GM23338 (cell line): ENCODE measurements at regions not wholly inside any gene's neighbourhood (a gene's known extent, or its start where the extent isn't known, plus 50 kb on each side); places are given as distances from the start of the nearest gene placed in this dataset.

ENCODE experiments used
- ATAC-seq: fragments of 200-7000 bp; cut with Tn5 transposase; 3 replicates; pipeline ENCODE4 v1.9.1; 2020
- DNase-seq: peaks from one replicate; pipeline ENCODE4 v3.0.0-alpha.2; 2015; ENCODE audit warnings: low spot score
- H2AFZ ChIP-seq: fragments of 200-600 bp; sonication (generic); 2 replicates; pipeline ENCODE4 v1.8.0; 2016; ENCODE audit warnings: antibody characterized with exemption, mild to moderate bottlenecking, moderate library complexity
- H3F3A ChIP-seq: fragments of 200-600 bp; sonication (generic); replicated peaks from 2 replicates; pipeline ENCODE4 v1.8.0; 2017; ENCODE audit warnings: antibody characterized with exemption, mixed run types, low read depth
- H3K27ac ChIP-seq: fragments of 200-600 bp; sonication (generic); 2 replicates; pipeline ENCODE4 v1.6.1; 2016; ENCODE audit warnings: low read depth
- H3K27me3 ChIP-seq: fragments of 200-600 bp; sonication (generic); 2 replicates; pipeline ENCODE4 v1.8.0; 2016; ENCODE audit warnings: mild to moderate bottlenecking, mixed run types, moderate library complexity; ENCODE audit not compliant: insufficient read depth
- H3K36me3 ChIP-seq: fragments of 200-600 bp; sonication (generic); 2 replicates; pipeline ENCODE4 v1.8.0; 2016; ENCODE audit warnings: mild to moderate bottlenecking; ENCODE audit not compliant: insufficient read depth
- H3K4me1 ChIP-seq: fragments of 200-600 bp; sonication (generic); 2 replicates; pipeline ENCODE4 v1.8.0; 2016; ENCODE audit warnings: mild to moderate bottlenecking, moderate library complexity; ENCODE audit not compliant: insufficient read depth
- H3K4me2 ChIP-seq: fragments of 200-600 bp; sonication (generic); 2 replicates; pipeline ENCODE4 v1.7.1; 2017; ENCODE audit warnings: mixed run types
- H3K4me3 ChIP-seq: fragments of 200-600 bp; sonication (generic); 2 replicates; pipeline ENCODE4 v1.6.1; 2016; ENCODE audit warnings: mixed run types
- H3K79me2 ChIP-seq: fragments of 200-600 bp; sonication (generic); replicated peaks from 2 replicates; pipeline ENCODE4 v1.8.0; 2017; ENCODE audit warnings: mild to moderate bottlenecking; ENCODE audit not compliant: insufficient read depth
- H3K9me2 ChIP-seq: fragments of 200-600 bp; sonication (generic); 2 replicates; pipeline ENCODE4 v1.8.0; 2017; ENCODE audit not compliant: insufficient read depth
- H4K20me1 ChIP-seq: fragments of 200-600 bp; sonication (generic); replicated peaks from 2 replicates; pipeline ENCODE4 v1.8.0; 2017; ENCODE audit warnings: mild to moderate bottlenecking; ENCODE audit not compliant: insufficient read depth
- H3K27ac Mint-ChIP-seq: 2 replicates; pipeline ENCODE4 v1.8.0; 2020; ENCODE audit warnings: inconsistent platforms, mild to moderate bottlenecking, moderate library complexity, mixed read lengths
- H3K27me3 Mint-ChIP-seq: 3 replicates; pipeline ENCODE4 v1.8.0; 2022; ENCODE audit warnings: low read depth, mild to moderate bottlenecking, moderate library complexity, mixed read lengths, inconsistent platforms; ENCODE audit not compliant: insufficient read depth, poor library complexity
- H3K36me3 Mint-ChIP-seq: 3 replicates; pipeline ENCODE4 v1.8.0; 2021; ENCODE audit warnings: low read depth, mild to moderate bottlenecking, inconsistent platforms, moderate library complexity, mixed read lengths
- H3K4me1 Mint-ChIP-seq: 3 replicates; pipeline ENCODE4 v1.8.0; 2020; ENCODE audit warnings: mild to moderate bottlenecking, inconsistent platforms, mixed read lengths
- H3K4me3 Mint-ChIP-seq: 3 replicates; pipeline ENCODE4 v1.8.0; 2021; ENCODE audit warnings: moderate library complexity, mild to moderate bottlenecking, inconsistent platforms, mixed read lengths
- H3K9me3 Mint-ChIP-seq: 3 replicates; pipeline ENCODE4 v1.8.0; 2020; ENCODE audit warnings: moderate library complexity, mild to moderate bottlenecking, inconsistent platforms, mixed read lengths
- CTCF ChIP-seq, 2 experiments: fragments of 200-600 bp in 1 of 2; sonication (generic) in 1 of 2; conservative IDR thresholded peaks; 2 replicates each; pipeline versions ENCODE4 v1.5.1 to v1.6.1; 2016 to 2017; ENCODE audit warnings: antibody characterized with exemption in 2 of 2, low read depth in 2 of 2, mild to moderate bottlenecking in 2 of 2, moderate library complexity in 1 of 2
- ETS1 ChIP-seq: IDR thresholded peaks from 2 replicates; pipeline ENCODE4 v1.6.1; 2016; ENCODE audit warnings: antibody characterized with exemption
- EZH2 ChIP-seq: fragments of 200-600 bp; sonication (generic); IDR thresholded peaks from one replicate; pipeline ENCODE4 v1.8.0; 2017; ENCODE audit warnings: antibody characterized with exemption, mild to moderate bottlenecking, low read depth; ENCODE audit not compliant: unreplicated experiment
- EZH2phosphoT487 ChIP-seq: fragments of 200-600 bp; sonication (generic); IDR thresholded peaks from one replicate; pipeline ENCODE4 v1.8.1; 2018; ENCODE audit warnings: antibody characterized with exemption; ENCODE audit not compliant: unreplicated experiment
- JUNB ChIP-seq: IDR thresholded peaks from one replicate; pipeline ENCODE4 v1.6.1; 2016; ENCODE audit warnings: antibody characterized with exemption; ENCODE audit not compliant: unreplicated experiment
- NANOG ChIP-seq: IDR thresholded peaks from 2 replicates; pipeline ENCODE4 v1.6.1; 2016; ENCODE audit warnings: antibody characterized with exemption, borderline replicate concordance
- STAT1 ChIP-seq: IDR thresholded peaks from one replicate; pipeline ENCODE4 v1.6.1; 2016; ENCODE audit warnings: antibody characterized with exemption; ENCODE audit not compliant: unreplicated experiment
- ZNF331 ChIP-seq: fragments of 250-450 bp; sonication (Bioruptor Pico); IDR thresholded peaks from 2 replicates; pipeline ENCODE4 v1.5.0; 2020; ENCODE audit warnings: low read depth, mild to moderate bottlenecking, moderate library complexity
- TF ChIP-seq, protein P1 (sequence below): IDR thresholded peaks from one replicate; pipeline ENCODE4 v1.6.1; 2018; ENCODE audit warnings: antibody characterized with exemption; ENCODE audit not compliant: unreplicated experiment

DNA sequence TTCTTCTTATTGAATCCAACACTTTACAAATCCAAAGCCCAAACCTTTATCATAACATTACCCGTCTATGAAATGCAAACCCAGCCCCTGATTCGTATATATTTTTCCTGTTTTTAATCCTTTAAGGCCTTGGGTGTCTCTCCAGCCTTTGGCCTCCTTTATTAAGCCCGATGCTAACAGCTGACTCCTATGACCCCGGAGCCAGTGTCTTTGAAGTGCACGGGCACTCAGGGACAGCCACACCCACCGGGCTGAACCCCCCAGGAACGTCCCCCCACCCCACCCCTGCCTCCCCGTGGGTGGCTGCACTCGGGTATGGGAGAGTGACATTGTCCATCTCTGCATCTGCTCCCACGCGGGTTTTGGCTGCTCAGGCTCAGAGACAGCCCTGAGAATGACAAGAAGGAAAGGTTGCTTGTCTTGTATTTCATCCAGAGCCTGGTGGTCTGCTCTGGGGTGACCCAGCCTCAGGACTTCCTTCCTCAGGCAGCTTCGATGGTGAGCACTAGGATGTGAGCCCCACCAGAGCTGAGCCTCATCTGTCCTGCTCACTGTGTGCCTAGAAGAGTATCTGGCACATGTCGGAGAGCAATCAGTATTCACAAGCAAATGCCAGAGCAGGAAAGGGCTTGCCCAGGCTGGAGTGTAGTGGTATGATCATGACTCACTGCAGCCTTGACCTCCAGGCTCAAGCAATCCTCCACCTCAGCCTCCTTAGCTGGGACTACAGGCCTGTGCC lies 210.4 kb downstream of the SKIDA1 start (continued):
- no peak for TF ChIP-seq NANOG
- TF ChIP-seq ETS1, result no peak
- TF ChIP-seq CTCF (conservative IDR thresholded peaks at IDR 0.05; ENCODE audit: low read depth in 2 of 2), result no peak
- TF ChIP-seq, protein P1, sequence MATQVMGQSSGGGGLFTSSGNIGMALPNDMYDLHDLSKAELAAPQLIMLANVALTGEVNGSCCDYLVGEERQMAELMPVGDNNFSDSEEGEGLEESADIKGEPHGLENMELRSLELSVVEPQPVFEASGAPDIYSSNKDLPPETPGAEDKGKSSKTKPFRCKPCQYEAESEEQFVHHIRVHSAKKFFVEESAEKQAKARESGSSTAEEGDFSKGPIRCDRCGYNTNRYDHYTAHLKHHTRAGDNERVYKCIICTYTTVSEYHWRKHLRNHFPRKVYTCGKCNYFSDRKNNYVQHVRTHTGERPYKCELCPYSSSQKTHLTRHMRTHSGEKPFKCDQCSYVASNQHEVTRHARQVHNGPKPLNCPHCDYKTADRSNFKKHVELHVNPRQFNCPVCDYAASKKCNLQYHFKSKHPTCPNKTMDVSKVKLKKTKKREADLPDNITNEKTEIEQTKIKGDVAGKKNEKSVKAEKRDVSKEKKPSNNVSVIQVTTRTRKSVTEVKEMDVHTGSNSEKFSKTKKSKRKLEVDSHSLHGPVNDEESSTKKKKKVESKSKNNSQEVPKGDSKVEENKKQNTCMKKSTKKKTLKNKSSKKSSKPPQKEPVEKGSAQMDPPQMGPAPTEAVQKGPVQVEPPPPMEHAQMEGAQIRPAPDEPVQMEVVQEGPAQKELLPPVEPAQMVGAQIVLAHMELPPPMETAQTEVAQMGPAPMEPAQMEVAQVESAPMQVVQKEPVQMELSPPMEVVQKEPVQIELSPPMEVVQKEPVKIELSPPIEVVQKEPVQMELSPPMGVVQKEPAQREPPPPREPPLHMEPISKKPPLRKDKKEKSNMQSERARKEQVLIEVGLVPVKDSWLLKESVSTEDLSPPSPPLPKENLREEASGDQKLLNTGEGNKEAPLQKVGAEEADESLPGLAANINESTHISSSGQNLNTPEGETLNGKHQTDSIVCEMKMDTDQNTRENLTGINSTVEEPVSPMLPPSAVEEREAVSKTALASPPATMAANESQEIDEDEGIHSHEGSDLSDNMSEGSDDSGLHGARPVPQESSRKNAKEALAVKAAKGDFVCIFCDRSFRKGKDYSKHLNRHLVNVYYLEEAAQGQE, result no peak

DNA sequence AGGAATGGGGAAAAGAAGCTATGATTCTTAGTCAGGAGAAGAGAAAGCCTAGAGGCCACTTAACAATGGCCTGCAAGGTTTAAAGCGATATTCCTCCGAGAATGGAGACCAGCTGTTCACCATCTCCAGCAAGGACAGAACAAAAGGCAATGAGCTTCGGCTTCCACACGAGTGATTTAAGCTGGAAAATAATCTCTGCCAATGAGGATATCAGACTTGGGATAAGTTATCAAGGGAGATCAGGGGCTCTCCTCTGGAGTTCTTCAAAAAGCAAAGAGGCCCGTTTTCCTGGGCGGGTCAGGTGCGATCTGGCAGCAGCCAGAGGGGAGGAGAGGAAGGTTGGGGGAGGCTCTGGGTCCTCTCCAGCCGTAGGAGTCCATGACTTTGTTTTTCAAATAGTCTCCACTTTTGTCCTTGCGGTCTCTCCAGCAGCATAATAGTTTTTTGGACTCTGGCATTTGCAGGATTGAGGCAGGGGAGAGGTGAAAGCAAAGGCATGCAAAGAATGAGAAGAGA lies 211.3 kb downstream of the SKIDA1 start:
- no peaks in the 10 kb centered on the region for H3K27me3 ChIP-seq
- H3K27ac ChIP-seq, result peak overlapping the region; percentile 61
- H4K20me1 ChIP-seq, result no peaks in the 10 kb centered on the region
- H2AFZ ChIP-seq, result peak overlapping the region; percentile 77
- Mint-ChIP-seq H3K36me3 (no peaks in the 10 kb centered on the region), H3K27ac (peak overlapping the region; percentile 82), H3K9me3 (no peaks in the 10 kb centered on the region; the same call in 2 of the 3 replicates), H3K4me1 (peaks cover 40% of the 10 kb centered on the region), H3K27me3 (peaks cover 12% of the 10 kb centered on the region), H3K4me3 (no peak overlapping the region)
- ATAC-seq (peak; percentile 22), DNase-seq (no peak)
- no peaks in the 10 kb centered on the region for H3K36me3 ChIP-seq
- H3K9me2 ChIP-seq, result 0 out of 2 replicates have a peak, but pooled peaks cover 6% of the 10 kb centered on the region
- H3K79me2 ChIP-seq, result no peaks in the 10 kb centered on the region
- H3F3A ChIP-seq, result peaks cover 20% of the 10 kb centered on the region; the same call in 1 of the 2 replicates
- no peak overlapping the region for H3K4me3 ChIP-seq
- peaks cover 43% of the 10 kb centered on the region for H3K4me1 ChIP-seq
- H3K4me2 ChIP-seq, result peak overlapping the region; percentile 66
- TF ChIP-seq NANOG, result no peak
- no peak for TF ChIP-seq EZH2phosphoT487
- no peak for TF ChIP-seq EZH2
- no peak for TF ChIP-seq JUNB
- no peak for TF ChIP-seq CTCF (conservative IDR thresholded peaks at IDR 0.05; ENCODE audit: low read depth in 2 of 2)
- TF ChIP-seq ZNF331 (CRISPR knock-in tag), result no peak
- no peak for TF ChIP-seq ETS1
- TF ChIP-seq STAT1, result no peak
